Esophagus squamous epithelium (tissue), 5 donors: ENCODE measurements at regions not wholly inside any gene's neighbourhood (a gene's known extent, or its start where the extent isn't known, plus 50 kb on each side); places are given as distances from the start of the nearest gene placed in this dataset.

Experiments
- DNase-seq: peaks from one replicate; lab custom pipeline; 2025; lab: John Stamatoyannopoulos, UW
- H3K27ac ChIP-seq, 4 donors: fragments of 200-600 bp; sonication (generic); one replicate each; pipeline ENCODE4 v1.5.1; 2016 to 2019; ENCODE audit warnings: mild to moderate bottlenecking in 1 of 4
- H3K27me3 ChIP-seq, 4 donors: fragments of 200-600 bp; sonication (generic); 1 replicate in 3 of 4; 2 replicates in 1 of 4; pipeline versions ENCODE4 v1.5.1 to v1.6.0; 2017 to 2021; ENCODE audit warnings: antibody characterized with exemption in 1 of 4
- H3K36me3 ChIP-seq, 3 donors: fragments of 200-600 bp; sonication (generic); one replicate each; pipeline ENCODE4 v1.5.1; 2016 to 2019
- H3K4me1 ChIP-seq, 3 donors: fragments of 200-600 bp; sonication (generic); one replicate each; pipeline ENCODE4 v1.5.1; 2017 to 2019
- H3K4me3 ChIP-seq, 4 donors: fragments of 200-600 bp; sonication (generic); 1 replicate in 3 of 4; 2 replicates in 1 of 4; pipeline ENCODE4 v1.5.1; 2016 to 2019; ENCODE audit warnings: mild to moderate bottlenecking in 2 of 4, moderate library complexity in 1 of 4
- H3K9me3 ChIP-seq, 3 donors: fragments of 200-600 bp; sonication (generic); one replicate each; pipeline ENCODE4 v1.5.1; 2016 to 2019
- POLR2A ChIP-seq, 4 donors: fragments of 450-650 bp; IDR thresholded peaks; one replicate each; pipeline ENCODE4 v1.6.1; 2017; ENCODE audit warnings: antibody characterized with exemption in 4 of 4, mild to moderate bottlenecking in 4 of 4, moderate library complexity in 3 of 4
- WGBS, 2 donors: methylation state at CpG; one replicate each; pipeline ENCODE4 v1.1.5; 2018; 5-methylcytosine and 5-hydroxymethylcytosine counted together
- intact Hi-C: fragments of 100-400 bp; cut with DNase I; formaldehyde crosslinking; loops from one replicate; pipeline ENCODE4 v1.15.0; 2022
- TF ChIP-seq, protein P1 (sequence below), 6 experiments: fragments of 450-650 bp in 4 of 6; fragments of 200-600 bp in 2 of 6; sonication (generic) in 2 of 6; IDR thresholded peaks; one replicate each; pipeline ENCODE4 v1.5.1; 2016 to 2019; ENCODE audit warnings: antibody characterized with exemption in 6 of 6, mild to moderate bottlenecking in 4 of 6, moderate library complexity in 4 of 6
- donor health status: DM: yes; HTN: yes; CAD: no.

DNA sequence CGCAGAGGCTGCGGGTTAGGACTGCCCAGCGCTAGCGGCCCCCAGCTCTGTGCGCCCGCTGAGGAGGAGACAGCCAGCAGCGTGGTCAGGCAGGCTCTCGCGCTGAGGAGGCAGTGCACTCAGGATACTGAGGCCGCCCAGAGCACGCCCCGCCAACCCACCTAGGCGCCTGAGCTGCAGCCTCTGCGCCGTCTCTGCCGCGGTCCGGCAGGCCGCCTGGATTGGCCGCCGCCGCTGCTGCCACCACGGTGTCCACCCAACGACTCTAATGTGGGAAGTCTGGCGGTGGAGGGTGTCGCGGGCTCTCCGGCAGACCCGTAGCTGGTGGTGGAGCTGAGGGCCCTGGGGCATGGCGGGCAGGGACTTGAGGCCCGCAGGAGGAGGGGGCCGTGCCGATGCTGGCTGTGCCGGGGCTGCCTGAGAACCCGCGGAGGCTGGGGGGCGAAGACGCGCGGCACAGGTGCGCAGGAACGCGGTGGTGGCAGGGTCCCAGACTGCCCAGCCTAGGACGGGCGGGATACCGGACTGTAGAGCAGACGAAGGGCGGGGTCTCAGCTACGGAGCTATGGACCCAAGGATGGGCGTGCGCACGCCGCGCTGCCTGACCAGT lies 69.9 kb downstream of the ASCL4 start:
- Histone ChIP-seq H3K27ac (no peak overlapping the region), H3K9me3 (no peaks in the 10 kb centered on the region), H3K4me3 (peak overlapping the region; percentile 12 to 59 (median 28)), H3K36me3 (no peaks in the 10 kb centered on the region), H3K4me1 (peaks cover 19 to 51% (median 24%) of the 10 kb centered on the region in 3 donors), H3K27me3 (peaks cover 5 to 79% (median 15%) of the 10 kb centered on the region in 4 donors)
- WGBS, 2 donors, result 3 to 6% methylated on average over 7 of the region's 54 CpGs
- intact Hi-C loops, result no loop called here
- TF ChIP-seq, protein P1, sequence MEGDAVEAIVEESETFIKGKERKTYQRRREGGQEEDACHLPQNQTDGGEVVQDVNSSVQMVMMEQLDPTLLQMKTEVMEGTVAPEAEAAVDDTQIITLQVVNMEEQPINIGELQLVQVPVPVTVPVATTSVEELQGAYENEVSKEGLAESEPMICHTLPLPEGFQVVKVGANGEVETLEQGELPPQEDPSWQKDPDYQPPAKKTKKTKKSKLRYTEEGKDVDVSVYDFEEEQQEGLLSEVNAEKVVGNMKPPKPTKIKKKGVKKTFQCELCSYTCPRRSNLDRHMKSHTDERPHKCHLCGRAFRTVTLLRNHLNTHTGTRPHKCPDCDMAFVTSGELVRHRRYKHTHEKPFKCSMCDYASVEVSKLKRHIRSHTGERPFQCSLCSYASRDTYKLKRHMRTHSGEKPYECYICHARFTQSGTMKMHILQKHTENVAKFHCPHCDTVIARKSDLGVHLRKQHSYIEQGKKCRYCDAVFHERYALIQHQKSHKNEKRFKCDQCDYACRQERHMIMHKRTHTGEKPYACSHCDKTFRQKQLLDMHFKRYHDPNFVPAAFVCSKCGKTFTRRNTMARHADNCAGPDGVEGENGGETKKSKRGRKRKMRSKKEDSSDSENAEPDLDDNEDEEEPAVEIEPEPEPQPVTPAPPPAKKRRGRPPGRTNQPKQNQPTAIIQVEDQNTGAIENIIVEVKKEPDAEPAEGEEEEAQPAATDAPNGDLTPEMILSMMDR (IDR thresholded peaks at IDR 0.05), result no peak
- no peak for TF ChIP-seq POLR2A (IDR thresholded peaks at IDR 0.05)
- no peak for DNase-seq

DNA sequence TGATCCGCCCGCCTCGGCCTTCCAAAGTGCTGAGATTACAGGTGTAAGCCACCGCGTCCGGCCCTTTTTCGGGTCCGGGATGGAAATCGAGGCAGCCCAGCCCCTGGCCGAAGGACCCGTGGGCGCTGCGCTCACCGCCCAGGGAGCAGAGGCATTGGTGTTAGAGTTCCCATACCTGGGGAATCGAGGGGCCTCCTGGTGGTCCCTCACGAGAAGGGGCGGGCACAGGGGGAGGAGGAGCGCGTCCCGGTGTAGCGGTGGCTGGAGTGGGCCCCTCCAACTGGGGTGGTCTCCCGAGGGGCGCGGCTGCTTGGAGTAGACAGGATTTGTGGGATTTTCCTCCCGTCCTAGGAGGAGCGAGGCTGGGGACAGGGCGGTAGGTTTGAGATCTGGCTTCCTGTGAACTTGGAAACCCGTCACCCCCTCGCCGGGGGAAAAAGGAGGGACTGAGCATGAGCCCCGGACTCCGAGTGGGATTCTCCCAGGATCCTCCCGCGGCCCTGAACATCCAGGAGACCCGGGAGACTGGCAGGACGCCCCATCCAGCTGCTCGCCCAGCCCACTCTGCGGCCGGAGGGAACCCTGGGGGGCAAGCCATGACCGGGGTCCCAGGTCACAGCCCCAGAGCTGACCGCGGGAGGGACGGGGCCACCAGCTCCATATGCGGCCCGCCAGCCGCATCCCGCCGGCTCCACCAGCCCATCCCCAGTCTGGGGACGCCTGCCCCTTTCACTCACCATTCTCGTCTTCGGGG lies 70.9 kb downstream of the ASCL4 start:
- no peak for DNase-seq
- Histone ChIP-seq H3K4me3 (peak overlapping the region in 2 of 4 donors; percentile 9 to 35), H3K36me3 (no peaks in the 10 kb centered on the region), H3K9me3 (no peaks in the 10 kb centered on the region), H3K4me1 (peaks cover 19 to 51% (median 24%) of the 10 kb centered on the region in 3 donors), H3K27me3 (peaks cover 5 to 75% (median 15%) of the 10 kb centered on the region in 4 donors), H3K27ac (no peak overlapping the region)
- no peak for TF ChIP-seq POLR2A (IDR thresholded peaks at IDR 0.05)
- TF ChIP-seq, protein P1 (IDR thresholded peaks at IDR 0.05), result no peak
- intact Hi-C loops, result no loop called here
- WGBS, 2 donors, result 6 to 38% methylated on average over 5 to 22 of the region's 51 CpGs

GRCh38 chr12:107845980-107846659 lies 71.6 kb downstream of the ASCL4 start:
- DNase-seq, result no peak
- whole genome bisulfite sequencing, 2 donors, result 23 to 30% methylated on average over 6 to 9 of the region's 17 CpGs

GRCh38 chr12:107847430-107847829 lies 72.9 kb downstream of the ASCL4 start:
- no peak for DNase-seq
- TF ChIP-seq POLR2A (IDR thresholded peaks at IDR 0.05), result no peak
- TF ChIP-seq, protein P1 (IDR thresholded peaks at IDR 0.05), result no peak
- Histone ChIP-seq H3K27ac (no peak overlapping the region), H3K27me3 (peaks cover 5 to 60% (median 15%) of the 10 kb centered on the region in 4 donors), H3K4me1 (peaks cover 19 to 51% (median 24%) of the 10 kb centered on the region in 3 donors), H3K4me3 (no peak overlapping the region), H3K36me3 (no peaks in the 10 kb centered on the region), H3K9me3 (no peaks in the 10 kb centered on the region)
- intact Hi-C loops, result no loop called here
- 21 to 35% methylated on average over 1 of the region's 1 CpG for WGBS, 2 donors

More at GRCh38 chr12:107845980-107846659, 71.6 kb downstream of the ASCL4 start:
- intact Hi-C loops, result no loop called here
- Histone ChIP-seq H3K36me3 (no peaks in the 10 kb centered on the region), H3K27me3 (peaks cover 5 to 68% (median 15%) of the 10 kb centered on the region in 4 donors), H3K27ac (no peak overlapping the region), H3K4me1 (peaks cover 19 to 51% (median 24%) of the 10 kb centered on the region in 3 donors), H3K9me3 (no peaks in the 10 kb centered on the region), H3K4me3 (peak overlapping the region in 2 of 4 donors; percentile 9 to 35)
- TF ChIP-seq POLR2A (IDR thresholded peaks at IDR 0.05), result no peak
- TF ChIP-seq, protein P1 (IDR thresholded peaks at IDR 0.05), result no peak
